ENCODE measurements at regions not wholly inside any gene's neighbourhood (a gene's known extent, or its start where the extent isn't known, plus 50 kb on each side); places are given as distances from the start of the nearest gene placed in this dataset.

- Histone ChIP-seq H3K9me3 (ENCODE audit: control insufficient read depth, low read length) (peaks cover 3% of the 10 kb centered on the region), H3K4me1 (ENCODE audit: control insufficient read depth, insufficient read depth, low read length) (no peaks in the 10 kb centered on the region), H3K4me3 (ENCODE audit: low read length) (no peak overlapping the region), H3K9ac (ENCODE audit: extremely low read depth, low read length, poor library complexity, severe bottlenecking) (no peak overlapping the region), H3K36me3 (ENCODE audit: control insufficient read depth, insufficient read depth, low read length) (no peaks in the 10 kb centered on the region), H3K27ac (ENCODE audit: low read depth, low read length) (no peak overlapping the region), H3K27me3 (ENCODE audit: control insufficient read depth, insufficient read depth, low read length, poor library complexity, severe bottlenecking) (no peaks in the 10 kb centered on the region)
- DNase-seq, result no peak
- Mint-ChIP-seq H3K4me3 (no peak overlapping the region), H3K36me3 (ENCODE audit: low read depth) (no peaks in the 10 kb centered on the region), H3K4me1 (peaks cover 3% of the 10 kb centered on the region), H3K27ac (no peak overlapping the region), H3K9me3 (peaks cover 12% of the 10 kb centered on the region), H3K27me3 (ENCODE audit: insufficient read depth) (no peaks in the 10 kb centered on the region)
- WGBS, 2 experiments (ENCODE audit: insufficient coverage in 1 of 2, insufficient read length in 1 of 2), result 40 to 79% methylated on average over 2 to 8 of the region's 8 CpGs
- no peak for TF ChIP-seq CTCF (conservative IDR thresholded peaks at IDR 0.05)
These were observed 146.3 kb upstream of the LEF1 start for GRCh38 chr4:108314900-108315589.

DNA sequence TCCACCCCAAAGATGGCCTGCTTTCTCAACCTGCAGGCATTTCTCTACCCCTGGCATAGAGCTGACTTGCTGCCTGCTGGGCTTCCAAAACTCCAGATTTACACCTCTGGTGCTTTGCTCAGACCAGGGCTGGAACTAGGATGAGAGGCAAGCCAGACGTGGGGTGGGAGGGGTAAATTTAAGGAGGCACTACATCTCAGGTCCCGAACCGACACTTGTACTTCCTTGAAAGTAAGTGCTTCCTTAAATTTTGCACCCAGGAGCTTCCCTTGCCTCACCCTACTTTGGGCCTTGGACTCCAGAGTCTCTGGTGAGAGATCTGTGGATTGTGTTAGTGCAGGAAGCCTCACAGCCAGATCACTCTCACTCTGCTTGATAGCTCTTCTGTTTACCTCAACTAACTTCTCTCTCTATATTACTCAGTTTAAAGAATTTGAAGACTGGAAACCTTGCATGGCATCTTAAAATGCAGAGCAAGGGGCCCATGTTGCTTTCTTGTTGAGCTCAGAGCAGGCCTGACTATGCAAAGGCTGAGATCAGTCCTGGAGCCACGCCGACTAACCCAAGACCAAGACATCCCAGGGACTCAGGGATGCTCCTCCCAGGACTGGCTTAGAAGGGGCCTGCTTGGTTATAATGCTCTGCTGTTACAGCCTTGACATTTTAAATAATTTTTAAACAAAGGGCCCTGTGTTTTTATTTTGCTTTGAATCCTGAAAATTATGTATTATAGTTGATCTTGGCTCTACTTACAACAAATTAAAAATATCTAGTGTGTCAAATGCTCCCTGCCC lies 145.0 kb upstream of the LEF1 start:
- H3K4me1 Mint-ChIP-seq, result peaks cover 3% of the 10 kb centered on the region
- WGBS, 2 experiments (ENCODE audit: insufficient coverage in 1 of 2, insufficient read length in 1 of 2), result 88% methylated on average over 5 of the region's 5 CpGs; no CpG with 5 or more reads in 1 of the 2 experiments
- H3K27ac Mint-ChIP-seq, result no peak overlapping the region
- peaks cover 19% of the 10 kb centered on the region for H3K9me3 Mint-ChIP-seq
- no peak overlapping the region for H3K4me3 Mint-ChIP-seq
- Histone ChIP-seq H3K27ac (ENCODE audit: low read depth, low read length) (no peak overlapping the region), H3K36me3 (ENCODE audit: control insufficient read depth, insufficient read depth, low read length) (no peaks in the 10 kb centered on the region), H3K9me3 (ENCODE audit: control insufficient read depth, low read length) (peaks cover 9% of the 10 kb centered on the region), H3K9ac (ENCODE audit: extremely low read depth, low read length, poor library complexity, severe bottlenecking) (no peak overlapping the region), H3K27me3 (ENCODE audit: control insufficient read depth, insufficient read depth, low read length, poor library complexity, severe bottlenecking) (no peaks in the 10 kb centered on the region), H3K4me3 (ENCODE audit: low read length) (no peak overlapping the region), H3K4me1 (ENCODE audit: control insufficient read depth, insufficient read depth, low read length) (no peaks in the 10 kb centered on the region)
- H3K27me3 Mint-ChIP-seq (ENCODE audit: insufficient read depth), result no peaks in the 10 kb centered on the region
- DNase-seq, result peak; percentile 52
- peaks cover 1% of the 10 kb centered on the region for H3K36me3 Mint-ChIP-seq (ENCODE audit: low read depth)
- no peak for TF ChIP-seq CTCF (conservative IDR thresholded peaks at IDR 0.05)

DNA sequence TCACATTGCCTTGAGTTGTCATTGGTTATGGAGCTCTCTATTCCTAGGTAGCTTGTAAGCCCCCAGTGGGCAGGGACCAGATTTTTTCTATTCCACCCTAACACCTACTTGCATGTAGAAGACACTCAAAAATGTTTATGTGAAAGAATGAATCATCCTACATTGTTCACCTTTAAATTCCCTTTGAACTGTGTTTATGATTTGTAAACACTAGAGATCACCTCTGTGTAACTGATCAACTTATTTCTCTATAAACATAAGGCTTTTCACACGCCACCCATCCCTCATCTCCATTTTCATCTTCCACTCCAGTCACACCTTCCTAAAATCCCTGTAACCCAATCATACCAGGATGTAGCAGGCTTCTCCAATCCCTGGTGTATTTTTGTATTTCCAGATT lies 142.6 kb upstream of the LEF1 start:
- H3K9me3 Mint-ChIP-seq, result peaks cover 19% of the 10 kb centered on the region
- Histone ChIP-seq H3K9ac (ENCODE audit: extremely low read depth, low read length, poor library complexity, severe bottlenecking) (no peak overlapping the region), H3K27ac (ENCODE audit: low read depth, low read length) (no peak overlapping the region), H3K4me1 (ENCODE audit: control insufficient read depth, insufficient read depth, low read length) (no peaks in the 10 kb centered on the region), H3K9me3 (ENCODE audit: control insufficient read depth, low read length) (peaks cover 9% of the 10 kb centered on the region), H3K27me3 (ENCODE audit: control insufficient read depth, insufficient read depth, low read length, poor library complexity, severe bottlenecking) (no peaks in the 10 kb centered on the region), H3K36me3 (ENCODE audit: control insufficient read depth, insufficient read depth, low read length) (no peaks in the 10 kb centered on the region), H3K4me3 (ENCODE audit: low read length) (no peak overlapping the region)
- H3K27ac Mint-ChIP-seq, result no peak overlapping the region
- 67% methylated on average over 1 of the region's 1 CpG; no CpG with 5 or more reads in 1 of the 2 experiments for WGBS, 2 experiments (ENCODE audit: insufficient coverage in 1 of 2, insufficient read length in 1 of 2)
- no peak overlapping the region for H3K4me3 Mint-ChIP-seq
- TF ChIP-seq CTCF (conservative IDR thresholded peaks at IDR 0.05), result no peak
- H3K4me1 Mint-ChIP-seq, result peaks cover 3% of the 10 kb centered on the region
- H3K27me3 Mint-ChIP-seq (ENCODE audit: insufficient read depth), result no peaks in the 10 kb centered on the region
- no peak for DNase-seq
- peaks cover 1% of the 10 kb centered on the region for H3K36me3 Mint-ChIP-seq (ENCODE audit: low read depth)

Measured in endodermal cell (in vitro differentiated cells).